Thymus (tissue), 11 donors: ENCODE measurements at regions not wholly inside any gene's neighbourhood (a gene's known extent, or its start where the extent isn't known, plus 50 kb on each side); places are given as distances from the start of the nearest gene placed in this dataset.

Experiments used
- DNase-seq, 9 donors: peaks; one replicate each; pipeline ENCODE4 v3.0.0-alpha.2; 2013; ENCODE audit warnings: low spot score in 9 of 9, low read depth in 6 of 9, missing footprints in 1 of 9
- H3K27ac ChIP-seq, 2 donors: one replicate each; pipeline ENCODE4 v1.5.1; 2013; ENCODE audit warnings: control low read depth in 1 of 2, low read depth in 1 of 2, low read length in 1 of 2, mild to moderate bottlenecking in 1 of 2, moderate library complexity in 1 of 2
- H3K27me3 ChIP-seq, 2 donors: one replicate each; pipeline ENCODE4 v1.5.1; 2013; ENCODE audit warnings: low read length in 1 of 2; ENCODE audit not compliant: control insufficient read depth in 2 of 2, insufficient read depth in 1 of 2
- H3K36me3 ChIP-seq, 2 donors: one replicate each; pipeline ENCODE4 v1.5.1; 2013; ENCODE audit warnings: low read length in 1 of 2, mild to moderate bottlenecking in 1 of 2, moderate library complexity in 1 of 2; ENCODE audit not compliant: control insufficient read depth in 2 of 2, insufficient read depth in 2 of 2
- H3K4me1 ChIP-seq, 2 donors: one replicate each; pipeline ENCODE4 v1.5.1; 2013; ENCODE audit warnings: low read length in 2 of 2; ENCODE audit not compliant: control insufficient read depth in 2 of 2, insufficient read depth in 2 of 2
- H3K4me3 ChIP-seq, 2 donors: one replicate each; pipeline ENCODE4 v1.5.1; 2013; ENCODE audit warnings: low read length in 2 of 2, control low read depth in 1 of 2, mild to moderate bottlenecking in 1 of 2
- H3K9me3 ChIP-seq, 2 donors: one replicate each; pipeline ENCODE4 v1.5.1; 2013; ENCODE audit warnings: low read length in 1 of 2, mild to moderate bottlenecking in 1 of 2; ENCODE audit not compliant: control insufficient read depth in 2 of 2, insufficient read depth in 1 of 2
- WGBS: extraction: QIAGEN DNeasy Blood & Tissue Kit; methylation state at CpG from one replicate; pipeline ENCODE4 v1.1.7; 2013; 5-methylcytosine and 5-hydroxymethylcytosine counted together
- donor health status: healthy.

DNA sequence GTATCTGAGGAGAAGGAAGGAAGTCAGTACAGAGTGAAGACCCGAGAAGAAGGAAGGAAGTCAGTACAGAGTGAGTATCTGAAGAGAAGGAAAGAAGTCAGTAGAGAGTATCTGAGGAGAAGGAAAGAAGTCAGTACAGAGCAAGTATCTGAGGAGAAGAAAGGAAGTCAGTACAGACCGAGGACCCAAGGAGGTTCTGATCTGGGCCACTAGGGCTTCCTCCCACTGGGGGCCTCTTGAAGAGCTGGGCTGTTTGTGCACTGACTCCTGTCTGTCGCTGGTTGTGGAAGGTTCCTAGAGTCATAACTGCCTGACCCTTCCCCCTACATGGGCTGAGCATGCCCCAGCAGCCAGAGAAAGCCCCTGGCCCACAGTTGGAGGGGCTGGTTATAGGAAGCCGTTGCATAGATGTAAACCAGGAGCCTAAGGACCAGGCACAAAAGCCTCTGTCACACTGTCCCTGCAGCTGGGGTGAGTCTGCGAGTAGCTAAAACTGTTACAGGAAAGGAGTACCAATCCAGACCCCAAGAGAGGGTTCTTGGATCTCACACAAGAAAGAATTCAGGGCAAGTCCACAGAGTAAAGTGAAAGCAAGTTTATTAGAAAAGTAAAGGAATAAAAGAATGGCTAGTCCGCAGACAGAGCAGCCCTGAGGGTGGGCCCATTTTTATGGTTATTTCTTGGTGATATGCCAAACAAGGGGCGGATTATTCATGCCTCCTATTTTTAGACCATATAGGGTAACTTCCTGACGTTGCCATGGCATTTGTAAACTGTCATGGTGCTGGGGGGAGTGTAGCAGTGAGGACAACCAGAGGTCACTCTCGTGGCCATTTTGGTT, 395.9 kb downstream of the PREX1 start:
- no peaks in the 10 kb centered on the region for H3K36me3 ChIP-seq
- H3K4me3 ChIP-seq: no peak overlapping the region
- H3K27ac ChIP-seq: no peak overlapping the region
- H3K4me1 ChIP-seq: no peaks in the 10 kb centered on the region
- H3K27me3 ChIP-seq: peaks cover 0 to 2% of the 10 kb centered on the region in 2 donors
- no peaks in the 10 kb centered on the region for H3K9me3 ChIP-seq
- 72% methylated on average over 9 of the region's 9 CpGs for WGBS
- no peak for DNase-seq

DNA sequence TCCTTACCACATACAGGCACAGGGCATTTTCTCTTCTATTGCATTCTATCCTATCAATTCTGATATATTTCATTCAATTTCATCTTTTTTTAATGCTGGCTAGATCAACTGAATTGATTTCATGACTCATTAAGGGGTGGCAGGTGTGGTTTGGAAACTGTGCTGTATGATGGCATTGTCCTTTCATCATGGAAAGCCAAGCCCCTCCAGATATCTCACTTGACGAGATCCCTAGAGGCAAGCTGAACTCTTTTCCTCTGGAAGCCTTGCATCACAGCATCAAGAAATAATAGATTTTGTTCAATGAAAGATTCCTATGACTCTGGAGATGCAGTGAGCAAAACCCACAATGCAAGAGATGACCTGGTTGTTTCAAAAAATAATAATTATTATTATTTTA, 401.2 kb downstream of the PREX1 start:
- H3K4me3 ChIP-seq: no peak overlapping the region
- WGBS: 84% methylated on average over 1 of the region's 1 CpG
- no peak for DNase-seq

DNA sequence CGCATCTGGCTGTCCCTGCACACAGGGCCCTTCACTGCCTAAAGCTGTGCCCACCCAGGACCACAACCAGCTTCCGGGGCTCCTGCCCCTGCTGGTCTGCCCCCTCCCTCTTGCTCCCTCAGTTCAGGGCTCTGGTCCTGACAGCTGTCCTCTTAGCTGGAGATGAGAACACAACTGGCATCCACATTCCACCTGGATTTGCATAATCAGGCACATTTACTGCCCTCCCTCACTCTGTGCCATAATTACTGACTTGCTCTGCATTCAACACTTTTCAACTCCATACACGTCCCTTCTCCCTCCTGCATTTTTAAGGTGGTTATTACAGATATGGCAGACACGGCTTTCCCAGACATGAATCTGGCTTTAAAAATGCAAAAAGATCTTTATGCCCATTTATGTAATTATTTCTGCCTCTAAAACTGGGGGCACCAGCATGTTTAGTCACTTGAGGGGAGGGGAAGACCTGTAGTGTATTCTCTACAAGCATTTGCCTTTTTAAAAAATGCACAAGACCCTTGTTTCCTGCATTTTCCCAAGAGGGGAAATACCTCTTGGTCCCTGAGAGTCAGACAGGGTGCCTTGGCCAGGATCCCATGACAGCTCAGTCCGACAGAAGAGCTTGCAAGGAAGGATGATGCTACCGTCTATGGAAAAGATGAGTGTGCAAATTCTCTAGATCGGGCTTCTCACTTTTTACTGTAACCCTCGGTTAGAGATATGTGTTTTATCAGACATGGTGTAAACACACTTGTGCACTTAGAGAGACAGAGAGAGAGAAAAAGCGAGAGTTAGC, 401.8 kb downstream of the PREX1 start:
- Histone ChIP-seq H3K27ac (no peak overlapping the region), H3K4me1 (no peaks in the 10 kb centered on the region)
- DNase-seq: no peak

More for the DNA sequence above, 401.2 kb downstream of the PREX1 start:
- H3K9me3 ChIP-seq: no peaks in the 10 kb centered on the region
- H3K27ac ChIP-seq: no peak overlapping the region
- H3K36me3 ChIP-seq: no peaks in the 10 kb centered on the region
- no peaks in the 10 kb centered on the region for H3K4me1 ChIP-seq
- H3K27me3 ChIP-seq: peaks cover 0 to 2% of the 10 kb centered on the region in 2 donors

DNA sequence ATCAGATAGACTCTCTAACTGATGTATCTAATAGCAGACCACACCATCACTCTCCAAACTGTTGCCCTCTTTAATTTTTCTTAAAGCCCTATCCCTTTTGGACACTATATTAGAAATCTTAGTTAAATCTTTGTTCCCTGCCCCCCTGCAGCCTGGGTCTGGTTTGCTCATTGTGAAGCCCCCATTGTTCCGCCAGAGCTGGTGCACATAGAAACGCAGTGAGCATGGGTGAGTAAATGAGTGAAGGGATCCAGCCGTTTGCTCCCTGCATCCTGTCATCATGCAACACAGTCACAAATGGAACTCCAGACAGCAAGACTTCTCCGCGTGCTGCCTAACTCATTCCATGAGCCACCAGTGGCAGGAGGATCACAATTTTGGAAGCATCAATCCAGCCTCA, 402.5 kb downstream of the PREX1 start:
- Histone ChIP-seq H3K27ac (no peak overlapping the region), H3K27me3 (peaks cover 0 to 2% of the 10 kb centered on the region in 2 donors), H3K4me1 (no peaks in the 10 kb centered on the region), H3K36me3 (no peaks in the 10 kb centered on the region), H3K9me3 (no peaks in the 10 kb centered on the region), H3K4me3 (no peak overlapping the region)
- WGBS: 70% methylated on average over 5 of the region's 5 CpGs
- no peak for DNase-seq

More for the DNA sequence above, 401.8 kb downstream of the PREX1 start:
- H3K36me3 ChIP-seq: no peaks in the 10 kb centered on the region
- no peaks in the 10 kb centered on the region for H3K9me3 ChIP-seq
- 80% methylated on average over 9 of the region's 9 CpGs for WGBS
- no peak overlapping the region for H3K4me3 ChIP-seq
- H3K27me3 ChIP-seq: peaks cover 0 to 2% of the 10 kb centered on the region in 2 donors

DNA sequence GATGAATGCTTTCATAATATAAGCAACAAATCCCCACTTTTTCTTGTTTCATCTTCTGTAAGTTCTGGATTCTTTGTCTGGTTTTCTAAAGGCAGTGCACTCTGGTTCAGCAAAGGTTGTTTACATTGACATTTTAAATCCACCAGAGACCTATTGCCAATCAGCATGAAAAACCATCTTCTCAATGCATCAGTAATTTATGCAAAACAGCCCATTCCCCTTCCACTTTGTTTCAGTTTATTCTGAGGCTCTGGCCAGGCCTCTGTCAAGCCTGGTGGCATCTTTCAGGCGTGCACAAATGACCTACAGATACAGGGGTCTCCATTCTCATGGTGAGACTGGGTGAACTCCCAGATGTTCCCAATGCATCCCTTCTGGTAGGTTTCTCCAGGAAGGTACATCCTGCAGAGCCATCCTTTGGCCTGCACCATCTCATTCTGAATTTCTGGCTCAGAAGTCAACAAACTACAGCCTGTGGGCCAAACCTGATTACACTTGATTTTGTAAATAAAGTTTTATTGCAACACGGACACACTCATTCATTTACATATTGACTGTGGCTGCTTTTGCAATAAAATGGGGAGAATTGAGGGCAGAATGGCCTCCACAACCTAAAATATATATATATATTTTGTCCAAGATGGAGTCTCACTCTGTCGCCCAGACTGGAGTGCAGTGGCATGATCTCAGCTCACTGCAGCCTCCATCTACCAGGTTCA, 405.4 kb downstream of the PREX1 start:
- Histone ChIP-seq H3K4me3 (no peak overlapping the region), H3K9me3 (no peaks in the 10 kb centered on the region), H3K4me1 (no peaks in the 10 kb centered on the region), H3K36me3 (no peaks in the 10 kb centered on the region), H3K27me3 (peaks cover 0 to 2% of the 10 kb centered on the region in 2 donors), H3K27ac (no peak overlapping the region)
- DNase-seq: no peak
- 97% methylated on average over 3 of the region's 3 CpGs for WGBS

DNA sequence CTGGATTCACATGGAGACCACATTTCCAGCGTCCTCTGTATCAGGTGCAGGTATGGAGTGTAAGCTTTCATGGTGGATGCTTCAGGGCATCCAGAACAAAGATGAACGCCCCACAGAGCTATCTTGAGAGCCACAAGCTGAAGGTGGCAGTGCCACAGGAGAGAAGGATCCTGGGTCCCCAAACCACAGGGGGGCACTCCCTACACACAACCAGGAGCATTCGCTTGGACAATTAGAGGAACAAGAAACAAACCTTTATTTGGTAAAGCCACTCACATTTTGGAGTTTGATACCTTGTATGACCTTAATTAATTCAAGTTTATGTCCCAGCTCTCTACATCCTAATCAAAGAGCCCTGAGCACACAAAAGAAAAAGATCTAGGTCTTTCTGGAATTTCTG, 406.3 kb downstream of the PREX1 start:
- 81% methylated on average over 3 of the region's 3 CpGs for WGBS
- no peak for DNase-seq
- Histone ChIP-seq H3K4me3 (no peak overlapping the region), H3K4me1 (no peaks in the 10 kb centered on the region), H3K9me3 (no peaks in the 10 kb centered on the region), H3K27me3 (peaks cover 0 to 2% of the 10 kb centered on the region in 2 donors), H3K27ac (no peak overlapping the region), H3K36me3 (no peaks in the 10 kb centered on the region)

DNA sequence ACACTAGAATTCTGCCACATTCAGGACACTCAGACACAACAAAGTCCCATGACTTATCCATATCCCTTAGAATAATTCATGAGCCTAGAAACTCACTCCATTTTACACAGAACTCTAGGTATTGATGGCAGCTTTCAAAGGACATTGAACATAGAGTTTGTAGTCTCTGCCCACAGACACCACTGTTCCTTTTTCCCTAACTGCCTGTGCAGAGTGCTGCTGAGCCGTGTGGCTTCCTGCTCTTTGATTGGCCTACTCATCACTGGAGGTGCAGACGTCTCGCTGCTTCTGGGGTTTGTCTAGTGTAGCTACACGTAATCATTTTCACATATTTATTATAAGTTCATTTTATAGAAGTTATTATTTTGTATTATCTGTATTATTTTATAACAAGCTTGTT, 407.6 kb downstream of the PREX1 start:
- peak in 1 of 9 donors; percentile 21 for DNase-seq
- Histone ChIP-seq H3K4me1 (no peaks in the 10 kb centered on the region), H3K27me3 (no peaks in the 10 kb centered on the region), H3K36me3 (no peaks in the 10 kb centered on the region), H3K27ac (no peak overlapping the region), H3K9me3 (no peaks in the 10 kb centered on the region), H3K4me3 (no peak overlapping the region)
- WGBS: 82% methylated on average over 4 of the region's 4 CpGs

DNA sequence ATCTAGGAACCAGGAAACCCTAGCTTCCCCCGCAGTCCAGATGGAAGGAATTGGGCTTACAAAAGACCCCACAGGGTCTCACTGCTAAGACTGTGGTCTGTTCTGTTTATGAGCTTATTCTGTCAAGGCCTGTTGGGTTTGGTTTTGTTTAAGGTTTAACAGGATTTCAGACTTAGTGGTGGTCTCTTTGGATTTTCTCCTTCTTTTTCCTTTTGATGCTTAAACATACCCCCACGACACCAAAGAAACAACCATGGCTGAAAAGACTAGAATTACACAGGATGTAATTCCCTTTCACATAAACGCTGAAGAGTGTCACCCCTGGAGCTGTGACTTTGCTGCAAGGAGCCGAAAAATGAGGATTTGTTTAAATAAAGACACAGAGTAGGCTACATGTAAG, 408.6 kb downstream of the PREX1 start:
- Histone ChIP-seq H3K9me3 (no peaks in the 10 kb centered on the region), H3K4me3 (no peak overlapping the region), H3K27me3 (no peaks in the 10 kb centered on the region), H3K27ac (no peak overlapping the region), H3K4me1 (no peaks in the 10 kb centered on the region), H3K36me3 (no peaks in the 10 kb centered on the region)
- DNase-seq: no peak
- whole genome bisulfite sequencing: 92% methylated on average over 4 of the region's 4 CpGs

DNA sequence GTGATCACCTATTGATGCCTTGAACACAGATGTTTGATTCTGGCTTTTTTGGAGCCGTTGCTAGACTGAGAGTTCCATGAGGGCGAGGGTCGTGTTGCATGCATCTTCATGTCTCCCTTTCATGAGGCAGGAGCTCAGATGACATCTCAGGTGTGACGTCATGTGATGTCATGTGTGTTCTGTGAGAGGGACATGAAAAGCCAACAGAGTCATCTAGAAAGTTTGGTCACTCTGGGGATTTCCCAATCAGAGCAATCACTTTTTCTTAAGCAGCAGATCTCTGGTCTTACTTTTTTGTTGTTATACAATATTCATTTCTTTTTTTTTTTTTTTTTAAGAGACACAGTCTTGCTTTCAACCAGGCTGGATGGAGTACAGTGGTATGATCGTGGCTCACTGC, 411.8 kb downstream of the PREX1 start:
- no peaks in the 10 kb centered on the region for H3K9me3 ChIP-seq
- WGBS: 73% methylated on average over 5 of the region's 5 CpGs
- no peak for DNase-seq

More for the DNA sequence above, 411.8 kb downstream of the PREX1 start:
- H3K27ac ChIP-seq: no peak overlapping the region
- H3K27me3 ChIP-seq: no peaks in the 10 kb centered on the region
- H3K4me3 ChIP-seq: no peak overlapping the region
- H3K36me3 ChIP-seq: no peaks in the 10 kb centered on the region
- no peaks in the 10 kb centered on the region for H3K4me1 ChIP-seq
